Esophagus muscularis mucosa (tissue), 4 donors: ENCODE measurements at regions not wholly inside any gene's neighbourhood (a gene's known extent, or its start where the extent isn't known, plus 50 kb on each side); places are given as distances from the start of the nearest gene placed in this dataset.

Experiments
- EP300 ChIP-seq: sonication (generic); formaldehyde crosslinking; IDR thresholded peaks from one replicate; pipeline ENCODE4 v1.6.1; 2017; ENCODE audit warnings: antibody characterized with exemption
- POLR2A ChIP-seq: fragments of 450-650 bp; IDR thresholded peaks from one replicate; pipeline ENCODE4 v1.6.1; 2017; ENCODE audit warnings: antibody characterized with exemption, moderate library complexity, mild to moderate bottlenecking, low read depth
- POLR2AphosphoS5 ChIP-seq, 2 donors: sonication (generic); formaldehyde crosslinking; IDR thresholded peaks; one replicate each; pipeline ENCODE4 v1.6.1; 2017; ENCODE audit warnings: antibody characterized with exemption in 2 of 2
- TF ChIP-seq, protein P1 (sequence below), 3 experiments: fragments of 200-600 bp in 2 of 3; fragments of 450-650 bp in 1 of 3; sonication (generic) in 2 of 3; IDR thresholded peaks; one replicate each; pipeline ENCODE4 v1.5.1; 2017 to 2019; ENCODE audit warnings: antibody characterized with exemption in 3 of 3, mild to moderate bottlenecking in 2 of 3, moderate library complexity in 1 of 3

DNA sequence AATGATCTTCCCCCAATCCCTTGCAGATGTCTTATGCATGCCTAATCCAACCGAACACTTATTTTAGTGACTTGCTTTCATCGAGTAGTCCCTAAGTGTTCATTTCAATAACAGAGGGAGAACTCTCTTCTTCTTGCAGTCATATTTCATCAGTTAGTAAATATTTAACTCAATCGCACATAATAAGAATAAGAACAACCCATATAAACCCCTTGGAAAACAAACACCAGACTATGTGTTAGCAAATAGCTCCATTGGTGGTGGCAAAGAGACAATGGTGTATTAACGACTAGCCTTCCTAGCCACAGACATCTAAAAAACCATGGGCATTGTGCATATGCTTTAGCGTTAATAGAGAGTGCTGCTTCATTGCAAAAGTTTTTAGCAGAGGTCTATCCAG is 725.8 kb downstream of the BCL11A start:
- no peak for TF ChIP-seq EP300
- TF ChIP-seq, protein P1, sequence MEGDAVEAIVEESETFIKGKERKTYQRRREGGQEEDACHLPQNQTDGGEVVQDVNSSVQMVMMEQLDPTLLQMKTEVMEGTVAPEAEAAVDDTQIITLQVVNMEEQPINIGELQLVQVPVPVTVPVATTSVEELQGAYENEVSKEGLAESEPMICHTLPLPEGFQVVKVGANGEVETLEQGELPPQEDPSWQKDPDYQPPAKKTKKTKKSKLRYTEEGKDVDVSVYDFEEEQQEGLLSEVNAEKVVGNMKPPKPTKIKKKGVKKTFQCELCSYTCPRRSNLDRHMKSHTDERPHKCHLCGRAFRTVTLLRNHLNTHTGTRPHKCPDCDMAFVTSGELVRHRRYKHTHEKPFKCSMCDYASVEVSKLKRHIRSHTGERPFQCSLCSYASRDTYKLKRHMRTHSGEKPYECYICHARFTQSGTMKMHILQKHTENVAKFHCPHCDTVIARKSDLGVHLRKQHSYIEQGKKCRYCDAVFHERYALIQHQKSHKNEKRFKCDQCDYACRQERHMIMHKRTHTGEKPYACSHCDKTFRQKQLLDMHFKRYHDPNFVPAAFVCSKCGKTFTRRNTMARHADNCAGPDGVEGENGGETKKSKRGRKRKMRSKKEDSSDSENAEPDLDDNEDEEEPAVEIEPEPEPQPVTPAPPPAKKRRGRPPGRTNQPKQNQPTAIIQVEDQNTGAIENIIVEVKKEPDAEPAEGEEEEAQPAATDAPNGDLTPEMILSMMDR (IDR thresholded peaks at IDR 0.05) = no peak
- TF ChIP-seq POLR2AphosphoS5 (IDR thresholded peaks at IDR 0.05) = no peak
- no peak for TF ChIP-seq POLR2A
